ENCODE measurements at regions not wholly inside any gene's neighbourhood (a gene's known extent, or its start where the extent isn't known, plus 50 kb on each side); places are given as distances from the start of the nearest gene placed in this dataset.
"Not testable (repeated sequence)": the region's sequence is repeated elsewhere in the genome, so short reads cannot be mapped to it uniquely, and the experiment has no call there.

- no peak for DNase-seq (ENCODE audit: low read depth in 2 of 2, low spot score in 1 of 2)
These were observed 50.6 kb upstream of the C1QTNF9B start for GRCh38 chr13:23947893-23948292.

DNA sequence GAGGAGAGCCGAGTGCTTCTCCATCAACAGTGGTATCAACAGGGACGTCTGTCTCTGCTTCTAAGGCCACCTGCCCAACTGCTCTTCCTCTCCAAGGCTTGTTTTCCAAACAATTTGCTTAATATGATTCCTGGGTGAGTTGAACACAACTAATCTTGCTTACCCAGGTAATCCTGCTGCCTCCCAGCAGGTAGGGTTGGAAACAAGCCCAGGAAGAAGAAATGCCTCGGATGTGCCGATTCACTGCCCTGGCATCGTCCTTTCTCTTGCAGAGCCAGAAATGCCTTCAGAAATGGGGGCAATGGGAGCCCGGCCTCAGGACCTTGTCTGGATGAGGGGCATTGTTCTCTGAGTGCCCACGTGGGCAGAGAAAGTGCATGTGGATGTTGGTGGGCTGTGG, 51.9 kb upstream of the C1QTNF9B start:
- DNase-seq (ENCODE audit: low read depth in 2 of 2, low spot score in 1 of 2), result no peak

- no peak for DNase-seq (ENCODE audit: low read depth in 2 of 2, low spot score in 1 of 2)
These were observed 52.4 kb upstream of the C1QTNF9B start for GRCh38 chr13:23949736-23950135.

- DNase-seq (ENCODE audit: low read depth in 2 of 2, low spot score in 1 of 2), result no peak
These were observed 53.6 kb upstream of the C1QTNF9B start for GRCh38 chr13:23950736-23951510.

- no peak for DNase-seq (ENCODE audit: low read depth in 2 of 2, low spot score in 1 of 2)
These were observed 55.5 kb upstream of the C1QTNF9B start for GRCh38 chr13:23952796-23953195.

DNA sequence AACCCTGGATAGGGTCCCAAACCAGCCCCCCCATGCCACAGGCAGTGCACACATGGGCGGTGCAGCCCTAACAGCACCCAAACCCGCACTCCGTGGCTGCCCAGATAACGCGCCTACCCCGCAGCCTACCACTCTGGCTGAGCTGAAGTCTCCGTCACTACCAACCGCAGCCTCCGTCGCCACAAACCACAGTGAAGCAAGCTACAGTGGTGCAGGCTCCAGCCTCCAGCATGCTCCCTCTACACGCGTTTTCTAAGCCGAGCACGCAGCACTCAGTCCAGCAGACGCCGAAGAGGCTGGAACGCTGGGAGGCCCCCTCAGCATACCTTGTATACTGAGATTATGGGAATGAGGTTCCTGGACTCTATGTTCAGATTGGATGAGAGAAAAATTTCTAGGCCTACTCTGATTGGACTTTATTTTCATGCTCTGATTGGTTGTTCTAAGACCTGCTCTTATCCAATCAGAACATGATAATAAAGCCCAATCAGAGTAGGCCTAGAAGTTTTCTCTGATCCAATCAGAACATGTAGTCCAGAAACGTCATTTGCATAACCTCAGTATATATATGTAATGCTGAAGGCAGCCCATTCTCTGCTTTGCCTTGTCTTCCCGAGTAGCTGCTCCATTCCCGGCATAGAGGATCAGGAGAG, 56.7 kb upstream of the C1QTNF9B start:
- no peak for DNase-seq (ENCODE audit: low read depth in 2 of 2, low spot score in 1 of 2)

DNA sequence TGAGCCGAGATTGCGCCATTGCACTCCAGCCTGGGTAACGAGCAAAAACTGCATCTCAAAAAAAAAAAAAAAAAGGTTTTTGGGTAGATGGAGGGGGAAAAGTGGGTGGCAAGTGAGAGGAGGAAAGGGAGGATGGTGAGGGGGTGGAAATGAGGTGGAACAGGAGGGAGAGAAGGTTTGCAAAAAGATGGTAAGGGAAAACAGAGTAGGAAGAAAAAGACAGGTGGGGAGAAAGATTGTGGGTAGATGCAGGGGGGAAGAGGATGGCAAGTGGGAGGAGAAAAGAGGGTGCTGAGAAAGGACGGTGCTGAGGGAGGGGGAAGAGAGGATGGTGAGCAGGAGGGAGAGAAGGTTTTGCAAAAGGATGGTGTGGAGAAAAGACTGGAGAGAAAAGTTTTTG, 57.8 kb upstream of the C1QTNF9B start:
- no peak for DNase-seq (ENCODE audit: low read depth in 2 of 2, low spot score in 1 of 2)

- DNase-seq (ENCODE audit: low read depth in 2 of 2, low spot score in 1 of 2), result no peak
These were observed 58.8 kb upstream of the C1QTNF9B start for GRCh38 chr13:23956106-23956505.

- no peak for DNase-seq (ENCODE audit: low read depth in 2 of 2, low spot score in 1 of 2)
These were observed 60.7 kb upstream of the C1QTNF9B start for GRCh38 chr13:23957981-23958380.

- DNase-seq (ENCODE audit: low read depth in 2 of 2, low spot score in 1 of 2), result no peak
These were observed 62.0 kb upstream of the C1QTNF9B start for GRCh38 chr13:23959231-23959862.

GRCh38 chr13:23960566-23961156, 63.4 kb upstream of the C1QTNF9B start:
- no peak for DNase-seq (ENCODE audit: low read depth in 2 of 2, low spot score in 1 of 2)

GRCh38 chr13:23963184-23963931, 66.1 kb upstream of the C1QTNF9B start:
- DNase-seq (ENCODE audit: low read depth in 2 of 2, low spot score in 1 of 2), result no peak

GRCh38 chr13:23963947-23964346, 66.6 kb upstream of the C1QTNF9B start:
- no peak for DNase-seq (ENCODE audit: low read depth in 2 of 2, low spot score in 1 of 2)

DNA sequence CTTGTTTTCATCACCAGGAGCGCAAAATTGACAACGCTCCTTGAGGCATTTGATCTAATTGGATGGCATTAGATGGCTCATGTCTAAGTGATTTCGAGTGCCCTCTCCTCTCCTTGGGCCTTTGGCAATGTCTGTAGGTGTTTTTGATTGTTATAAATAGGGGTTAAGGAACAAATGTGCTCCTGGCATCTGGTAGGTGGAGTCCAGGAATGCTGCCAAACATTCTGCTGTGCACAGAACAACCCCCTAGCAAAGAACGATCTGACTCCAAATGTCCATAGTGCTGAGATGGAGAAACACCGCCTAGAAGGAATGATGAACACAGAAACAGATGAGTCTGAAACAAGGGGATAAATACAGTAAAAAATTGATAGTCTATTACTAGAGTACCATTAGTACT, 68.0 kb upstream of the C1QTNF9B start:
- DNase-seq (ENCODE audit: low read depth in 2 of 2, low spot score in 1 of 2), result no peak

- DNase-seq (ENCODE audit: low read depth in 2 of 2, low spot score in 1 of 2), result no peak
These were observed 69.0 kb upstream of the C1QTNF9B start for GRCh38 chr13:23966221-23966690.

DNA sequence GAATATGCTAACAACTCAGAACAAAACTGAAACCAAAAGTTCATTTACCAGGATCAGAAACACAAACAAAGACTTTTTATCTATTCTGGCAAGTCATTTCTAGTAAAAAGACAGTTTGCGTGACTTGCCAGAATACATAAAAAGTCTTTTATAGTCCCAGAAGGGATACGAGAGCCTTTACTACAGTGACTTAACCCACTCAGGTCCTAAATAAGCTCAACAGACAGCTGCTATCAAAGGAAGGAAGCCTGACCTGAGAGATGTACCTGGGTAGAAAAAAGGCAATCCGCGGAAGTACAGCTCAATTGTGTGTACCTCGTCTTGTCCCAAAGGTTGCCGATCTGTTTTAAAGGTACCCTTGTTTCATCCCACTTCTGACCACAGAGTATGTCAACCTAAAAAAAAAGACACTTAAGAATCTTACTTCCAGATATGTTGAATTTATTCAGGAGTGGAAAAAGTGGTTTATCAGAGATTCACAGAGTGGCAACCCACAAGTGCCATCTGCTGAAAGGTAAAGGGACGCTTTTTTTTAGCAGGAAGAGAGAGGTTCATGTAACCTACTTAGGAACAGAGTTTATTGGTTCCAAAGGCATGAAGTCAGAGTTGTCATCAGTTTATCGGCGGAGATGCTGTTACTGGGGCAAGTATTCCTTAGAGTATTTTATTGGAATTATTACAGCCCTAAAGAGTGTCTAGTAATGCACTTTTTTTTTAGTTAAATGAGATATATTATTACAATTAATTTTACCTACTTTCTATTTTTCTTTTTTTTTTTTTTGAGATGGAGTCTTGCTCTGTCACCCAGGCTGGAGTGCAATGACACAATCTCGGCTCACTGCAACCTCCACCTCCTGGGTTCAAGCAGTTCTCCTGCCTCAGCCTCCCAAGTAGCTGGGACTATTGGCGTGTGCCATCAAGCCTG, 69.7 kb upstream of the C1QTNF9B start:
- no peak for DNase-seq (ENCODE audit: low read depth in 2 of 2, low spot score in 1 of 2)

- not testable (repeated sequence) for DNase-seq (ENCODE audit: low read depth in 2 of 2, low spot score in 1 of 2)
These were observed 70.5 kb upstream of the C1QTNF9B start for GRCh38 chr13:23967792-23968191.

DNA sequence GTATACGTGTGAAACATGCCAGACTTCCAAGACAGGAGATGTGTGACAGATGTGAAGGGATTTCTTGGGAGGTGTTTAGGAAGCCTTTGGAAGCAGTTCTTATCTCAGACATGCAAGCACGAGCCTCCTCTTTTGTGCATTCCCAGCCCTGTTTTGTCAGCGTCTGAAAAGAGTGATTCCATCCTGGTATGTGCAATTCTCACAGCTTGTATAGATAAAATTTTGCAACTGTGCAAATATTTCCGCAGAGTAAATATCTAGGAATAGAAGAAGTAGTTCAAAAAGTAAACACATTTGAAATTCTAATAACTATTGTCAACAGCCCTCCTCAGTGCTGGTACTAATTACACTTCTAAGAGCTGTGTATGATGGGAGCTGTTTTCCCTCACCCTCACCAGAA, 72.3 kb upstream of the C1QTNF9B start:
- no peak for DNase-seq (ENCODE audit: low read depth in 2 of 2, low spot score in 1 of 2)

DNA sequence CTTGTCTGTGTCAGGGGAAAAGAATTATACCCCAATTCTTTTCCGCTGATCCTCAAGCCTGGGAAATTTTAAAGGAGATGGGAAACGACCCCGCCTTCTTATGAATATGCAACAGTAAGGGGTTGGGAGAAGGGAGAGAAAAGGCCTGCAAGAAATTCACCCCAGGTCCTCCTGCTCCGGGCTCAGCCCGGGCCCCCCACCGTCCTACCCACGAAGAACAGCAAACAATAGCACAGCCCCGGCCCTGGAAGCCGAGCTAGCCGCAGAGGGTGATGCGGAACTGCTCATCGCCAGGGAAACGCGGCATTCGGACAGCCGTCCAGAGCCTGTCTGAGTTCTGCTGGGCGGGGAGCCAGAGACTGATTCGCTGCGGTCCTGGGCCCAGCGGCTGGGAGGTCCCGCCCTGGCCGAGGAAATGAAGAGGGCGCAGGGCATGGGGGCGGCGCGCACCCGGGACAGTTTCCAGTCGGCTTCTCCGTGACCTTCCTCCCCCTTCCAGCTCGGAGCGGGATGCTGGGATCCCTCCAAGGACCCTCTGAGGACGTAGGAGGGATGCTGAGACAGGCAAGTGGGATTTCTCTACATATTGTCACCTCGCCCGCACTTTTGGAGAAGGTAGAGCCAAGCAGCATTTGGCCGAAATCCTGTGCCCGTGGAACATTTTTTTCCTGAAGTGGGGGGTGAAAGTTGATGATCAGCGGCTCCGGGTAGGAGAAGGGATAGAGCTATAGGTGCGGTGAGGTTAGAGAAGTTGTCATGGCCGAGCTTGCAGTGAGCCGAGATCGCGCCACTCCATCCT, 82.3 kb upstream of the C1QTNF9B start:
- peak in 1 of 2 donors; percentile 5 for DNase-seq (ENCODE audit: low read depth in 2 of 2, low spot score in 1 of 2)
